GM23338 (cell line): ENCODE measurements at regions not wholly inside any gene's neighbourhood (a gene's known extent, or its start where the extent isn't known, plus 50 kb on each side); places are given as distances from the start of the nearest gene placed in this dataset.

Experiments used
- ATAC-seq: fragments of 200-7000 bp; cut with Tn5 transposase; 3 replicates; pipeline ENCODE4 v1.9.1; 2020
- DNase-seq: peaks from one replicate; pipeline ENCODE4 v3.0.0-alpha.2; 2015; ENCODE audit warnings: low spot score
- H2AFZ ChIP-seq: fragments of 200-600 bp; sonication (generic); 2 replicates; pipeline ENCODE4 v1.8.0; 2016; ENCODE audit warnings: antibody characterized with exemption, mild to moderate bottlenecking, moderate library complexity
- H3F3A ChIP-seq: fragments of 200-600 bp; sonication (generic); replicated peaks from 2 replicates; pipeline ENCODE4 v1.8.0; 2017; ENCODE audit warnings: antibody characterized with exemption, mixed run types, low read depth
- H3K27ac ChIP-seq: fragments of 200-600 bp; sonication (generic); 2 replicates; pipeline ENCODE4 v1.6.1; 2016; ENCODE audit warnings: low read depth
- H3K27me3 ChIP-seq: fragments of 200-600 bp; sonication (generic); 2 replicates; pipeline ENCODE4 v1.8.0; 2016; ENCODE audit warnings: mild to moderate bottlenecking, mixed run types, moderate library complexity; ENCODE audit not compliant: insufficient read depth
- H3K36me3 ChIP-seq: fragments of 200-600 bp; sonication (generic); 2 replicates; pipeline ENCODE4 v1.8.0; 2016; ENCODE audit warnings: mild to moderate bottlenecking; ENCODE audit not compliant: insufficient read depth
- H3K4me1 ChIP-seq: fragments of 200-600 bp; sonication (generic); 2 replicates; pipeline ENCODE4 v1.8.0; 2016; ENCODE audit warnings: mild to moderate bottlenecking, moderate library complexity; ENCODE audit not compliant: insufficient read depth
- H3K4me2 ChIP-seq: fragments of 200-600 bp; sonication (generic); 2 replicates; pipeline ENCODE4 v1.7.1; 2017; ENCODE audit warnings: mixed run types
- H3K4me3 ChIP-seq: fragments of 200-600 bp; sonication (generic); 2 replicates; pipeline ENCODE4 v1.6.1; 2016; ENCODE audit warnings: mixed run types
- H3K79me2 ChIP-seq: fragments of 200-600 bp; sonication (generic); replicated peaks from 2 replicates; pipeline ENCODE4 v1.8.0; 2017; ENCODE audit warnings: mild to moderate bottlenecking; ENCODE audit not compliant: insufficient read depth
- H3K9me2 ChIP-seq: fragments of 200-600 bp; sonication (generic); 2 replicates; pipeline ENCODE4 v1.8.0; 2017; ENCODE audit not compliant: insufficient read depth
- H4K20me1 ChIP-seq: fragments of 200-600 bp; sonication (generic); replicated peaks from 2 replicates; pipeline ENCODE4 v1.8.0; 2017; ENCODE audit warnings: mild to moderate bottlenecking; ENCODE audit not compliant: insufficient read depth
- H3K27ac Mint-ChIP-seq: 2 replicates; pipeline ENCODE4 v1.8.0; 2020; ENCODE audit warnings: inconsistent platforms, mild to moderate bottlenecking, moderate library complexity, mixed read lengths
- H3K27me3 Mint-ChIP-seq: 3 replicates; pipeline ENCODE4 v1.8.0; 2022; ENCODE audit warnings: low read depth, mild to moderate bottlenecking, moderate library complexity, mixed read lengths, inconsistent platforms; ENCODE audit not compliant: insufficient read depth, poor library complexity
- H3K36me3 Mint-ChIP-seq: 3 replicates; pipeline ENCODE4 v1.8.0; 2021; ENCODE audit warnings: low read depth, mild to moderate bottlenecking, inconsistent platforms, moderate library complexity, mixed read lengths
- H3K4me1 Mint-ChIP-seq: 3 replicates; pipeline ENCODE4 v1.8.0; 2020; ENCODE audit warnings: mild to moderate bottlenecking, inconsistent platforms, mixed read lengths
- H3K4me3 Mint-ChIP-seq: 3 replicates; pipeline ENCODE4 v1.8.0; 2021; ENCODE audit warnings: moderate library complexity, mild to moderate bottlenecking, inconsistent platforms, mixed read lengths
- H3K9me3 Mint-ChIP-seq: 3 replicates; pipeline ENCODE4 v1.8.0; 2020; ENCODE audit warnings: moderate library complexity, mild to moderate bottlenecking, inconsistent platforms, mixed read lengths
- CREB1 ChIP-seq: fragments of 250-450 bp; sonication (Bioruptor Pico); IDR thresholded peaks from 2 replicates; pipeline ENCODE4 v1.5.0; 2020; ENCODE audit warnings: low read depth, mild to moderate bottlenecking, moderate library complexity
- EZH2 ChIP-seq: fragments of 200-600 bp; sonication (generic); IDR thresholded peaks from one replicate; pipeline ENCODE4 v1.8.0; 2017; ENCODE audit warnings: antibody characterized with exemption, mild to moderate bottlenecking, low read depth; ENCODE audit not compliant: unreplicated experiment
- EZH2phosphoT487 ChIP-seq: fragments of 200-600 bp; sonication (generic); IDR thresholded peaks from one replicate; pipeline ENCODE4 v1.8.1; 2018; ENCODE audit warnings: antibody characterized with exemption; ENCODE audit not compliant: unreplicated experiment
- JUNB ChIP-seq: IDR thresholded peaks from one replicate; pipeline ENCODE4 v1.6.1; 2016; ENCODE audit warnings: antibody characterized with exemption; ENCODE audit not compliant: unreplicated experiment
- NANOG ChIP-seq: IDR thresholded peaks from 2 replicates; pipeline ENCODE4 v1.6.1; 2016; ENCODE audit warnings: antibody characterized with exemption, borderline replicate concordance
- POLR2AphosphoS5 ChIP-seq: IDR thresholded peaks from 2 replicates; pipeline ENCODE4 v1.6.1; 2016; ENCODE audit warnings: antibody characterized with exemption, low read depth
- STAT1 ChIP-seq: IDR thresholded peaks from one replicate; pipeline ENCODE4 v1.6.1; 2016; ENCODE audit warnings: antibody characterized with exemption; ENCODE audit not compliant: unreplicated experiment
- ZNF114 ChIP-seq: fragments of 250-450 bp; sonication (Bioruptor Pico); IDR thresholded peaks from 2 replicates; pipeline ENCODE4 v1.5.0; 2020; ENCODE audit warnings: mild to moderate bottlenecking, moderate library complexity
- ZNF331 ChIP-seq: fragments of 250-450 bp; sonication (Bioruptor Pico); IDR thresholded peaks from 2 replicates; pipeline ENCODE4 v1.5.0; 2020; ENCODE audit warnings: low read depth, mild to moderate bottlenecking, moderate library complexity
- TF ChIP-seq, protein P1 (sequence below): IDR thresholded peaks from one replicate; pipeline ENCODE4 v1.6.1; 2018; ENCODE audit warnings: antibody characterized with exemption; ENCODE audit not compliant: unreplicated experiment
- TF ChIP-seq, protein P2 (sequence below), 2 experiments: fragments of 200-600 bp in 1 of 2; sonication (generic) in 1 of 2; conservative IDR thresholded peaks; 2 replicates each; pipeline versions ENCODE4 v1.5.1 to v1.6.1; 2016 to 2017; ENCODE audit warnings: antibody characterized with exemption in 2 of 2, low read depth in 2 of 2, mild to moderate bottlenecking in 2 of 2, moderate library complexity in 1 of 2
- TF ChIP-seq, protein P3 (sequence below): fragments of 250-450 bp; sonication (Bioruptor Pico); IDR thresholded peaks from 2 replicates; pipeline ENCODE4 v1.5.0; 2020; ENCODE audit warnings: mild to moderate bottlenecking, moderate library complexity
- TF ChIP-seq, protein P4 (sequence below): IDR thresholded peaks from 2 replicates; pipeline ENCODE4 v1.6.1; 2016; ENCODE audit warnings: antibody characterized with exemption

- Mint-ChIP-seq H3K27me3 (no peaks in the 10 kb centered on the region), H3K4me1 (no peaks in the 10 kb centered on the region)
- no peak overlapping the region for H3K27ac ChIP-seq
Measured at GRCh38 chrX:130974323-130974722, 71.3 kb upstream of the ENOX2 start.

More at GRCh38 chrX:130974323-130974722, 71.3 kb upstream of the ENOX2 start:
- H3K4me2 ChIP-seq, result no peak overlapping the region
- Mint-ChIP-seq H3K9me3 (no peaks in the 10 kb centered on the region), H3K27ac (no peak overlapping the region), H3K4me3 (no peak overlapping the region), H3K36me3 (no peaks in the 10 kb centered on the region)
- DNase-seq (no peak), ATAC-seq (no peak)
- TF ChIP-seq CREB1 (CRISPR knock-in tag) (no peak), NANOG (no peak), JUNB (no peak), STAT1 (no peak), ZNF331 (no peak), EZH2 (no peak), ZNF114 (CRISPR knock-in tag) (no peak), POLR2AphosphoS5 (no peak), EZH2phosphoT487 (no peak)
- TF ChIP-seq, protein P1, sequence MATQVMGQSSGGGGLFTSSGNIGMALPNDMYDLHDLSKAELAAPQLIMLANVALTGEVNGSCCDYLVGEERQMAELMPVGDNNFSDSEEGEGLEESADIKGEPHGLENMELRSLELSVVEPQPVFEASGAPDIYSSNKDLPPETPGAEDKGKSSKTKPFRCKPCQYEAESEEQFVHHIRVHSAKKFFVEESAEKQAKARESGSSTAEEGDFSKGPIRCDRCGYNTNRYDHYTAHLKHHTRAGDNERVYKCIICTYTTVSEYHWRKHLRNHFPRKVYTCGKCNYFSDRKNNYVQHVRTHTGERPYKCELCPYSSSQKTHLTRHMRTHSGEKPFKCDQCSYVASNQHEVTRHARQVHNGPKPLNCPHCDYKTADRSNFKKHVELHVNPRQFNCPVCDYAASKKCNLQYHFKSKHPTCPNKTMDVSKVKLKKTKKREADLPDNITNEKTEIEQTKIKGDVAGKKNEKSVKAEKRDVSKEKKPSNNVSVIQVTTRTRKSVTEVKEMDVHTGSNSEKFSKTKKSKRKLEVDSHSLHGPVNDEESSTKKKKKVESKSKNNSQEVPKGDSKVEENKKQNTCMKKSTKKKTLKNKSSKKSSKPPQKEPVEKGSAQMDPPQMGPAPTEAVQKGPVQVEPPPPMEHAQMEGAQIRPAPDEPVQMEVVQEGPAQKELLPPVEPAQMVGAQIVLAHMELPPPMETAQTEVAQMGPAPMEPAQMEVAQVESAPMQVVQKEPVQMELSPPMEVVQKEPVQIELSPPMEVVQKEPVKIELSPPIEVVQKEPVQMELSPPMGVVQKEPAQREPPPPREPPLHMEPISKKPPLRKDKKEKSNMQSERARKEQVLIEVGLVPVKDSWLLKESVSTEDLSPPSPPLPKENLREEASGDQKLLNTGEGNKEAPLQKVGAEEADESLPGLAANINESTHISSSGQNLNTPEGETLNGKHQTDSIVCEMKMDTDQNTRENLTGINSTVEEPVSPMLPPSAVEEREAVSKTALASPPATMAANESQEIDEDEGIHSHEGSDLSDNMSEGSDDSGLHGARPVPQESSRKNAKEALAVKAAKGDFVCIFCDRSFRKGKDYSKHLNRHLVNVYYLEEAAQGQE, result no peak
- TF ChIP-seq, protein P2, sequence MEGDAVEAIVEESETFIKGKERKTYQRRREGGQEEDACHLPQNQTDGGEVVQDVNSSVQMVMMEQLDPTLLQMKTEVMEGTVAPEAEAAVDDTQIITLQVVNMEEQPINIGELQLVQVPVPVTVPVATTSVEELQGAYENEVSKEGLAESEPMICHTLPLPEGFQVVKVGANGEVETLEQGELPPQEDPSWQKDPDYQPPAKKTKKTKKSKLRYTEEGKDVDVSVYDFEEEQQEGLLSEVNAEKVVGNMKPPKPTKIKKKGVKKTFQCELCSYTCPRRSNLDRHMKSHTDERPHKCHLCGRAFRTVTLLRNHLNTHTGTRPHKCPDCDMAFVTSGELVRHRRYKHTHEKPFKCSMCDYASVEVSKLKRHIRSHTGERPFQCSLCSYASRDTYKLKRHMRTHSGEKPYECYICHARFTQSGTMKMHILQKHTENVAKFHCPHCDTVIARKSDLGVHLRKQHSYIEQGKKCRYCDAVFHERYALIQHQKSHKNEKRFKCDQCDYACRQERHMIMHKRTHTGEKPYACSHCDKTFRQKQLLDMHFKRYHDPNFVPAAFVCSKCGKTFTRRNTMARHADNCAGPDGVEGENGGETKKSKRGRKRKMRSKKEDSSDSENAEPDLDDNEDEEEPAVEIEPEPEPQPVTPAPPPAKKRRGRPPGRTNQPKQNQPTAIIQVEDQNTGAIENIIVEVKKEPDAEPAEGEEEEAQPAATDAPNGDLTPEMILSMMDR (conservative IDR thresholded peaks at IDR 0.05; ENCODE audit: low read depth in 2 of 2), result no peak
- TF ChIP-seq, protein P3, sequence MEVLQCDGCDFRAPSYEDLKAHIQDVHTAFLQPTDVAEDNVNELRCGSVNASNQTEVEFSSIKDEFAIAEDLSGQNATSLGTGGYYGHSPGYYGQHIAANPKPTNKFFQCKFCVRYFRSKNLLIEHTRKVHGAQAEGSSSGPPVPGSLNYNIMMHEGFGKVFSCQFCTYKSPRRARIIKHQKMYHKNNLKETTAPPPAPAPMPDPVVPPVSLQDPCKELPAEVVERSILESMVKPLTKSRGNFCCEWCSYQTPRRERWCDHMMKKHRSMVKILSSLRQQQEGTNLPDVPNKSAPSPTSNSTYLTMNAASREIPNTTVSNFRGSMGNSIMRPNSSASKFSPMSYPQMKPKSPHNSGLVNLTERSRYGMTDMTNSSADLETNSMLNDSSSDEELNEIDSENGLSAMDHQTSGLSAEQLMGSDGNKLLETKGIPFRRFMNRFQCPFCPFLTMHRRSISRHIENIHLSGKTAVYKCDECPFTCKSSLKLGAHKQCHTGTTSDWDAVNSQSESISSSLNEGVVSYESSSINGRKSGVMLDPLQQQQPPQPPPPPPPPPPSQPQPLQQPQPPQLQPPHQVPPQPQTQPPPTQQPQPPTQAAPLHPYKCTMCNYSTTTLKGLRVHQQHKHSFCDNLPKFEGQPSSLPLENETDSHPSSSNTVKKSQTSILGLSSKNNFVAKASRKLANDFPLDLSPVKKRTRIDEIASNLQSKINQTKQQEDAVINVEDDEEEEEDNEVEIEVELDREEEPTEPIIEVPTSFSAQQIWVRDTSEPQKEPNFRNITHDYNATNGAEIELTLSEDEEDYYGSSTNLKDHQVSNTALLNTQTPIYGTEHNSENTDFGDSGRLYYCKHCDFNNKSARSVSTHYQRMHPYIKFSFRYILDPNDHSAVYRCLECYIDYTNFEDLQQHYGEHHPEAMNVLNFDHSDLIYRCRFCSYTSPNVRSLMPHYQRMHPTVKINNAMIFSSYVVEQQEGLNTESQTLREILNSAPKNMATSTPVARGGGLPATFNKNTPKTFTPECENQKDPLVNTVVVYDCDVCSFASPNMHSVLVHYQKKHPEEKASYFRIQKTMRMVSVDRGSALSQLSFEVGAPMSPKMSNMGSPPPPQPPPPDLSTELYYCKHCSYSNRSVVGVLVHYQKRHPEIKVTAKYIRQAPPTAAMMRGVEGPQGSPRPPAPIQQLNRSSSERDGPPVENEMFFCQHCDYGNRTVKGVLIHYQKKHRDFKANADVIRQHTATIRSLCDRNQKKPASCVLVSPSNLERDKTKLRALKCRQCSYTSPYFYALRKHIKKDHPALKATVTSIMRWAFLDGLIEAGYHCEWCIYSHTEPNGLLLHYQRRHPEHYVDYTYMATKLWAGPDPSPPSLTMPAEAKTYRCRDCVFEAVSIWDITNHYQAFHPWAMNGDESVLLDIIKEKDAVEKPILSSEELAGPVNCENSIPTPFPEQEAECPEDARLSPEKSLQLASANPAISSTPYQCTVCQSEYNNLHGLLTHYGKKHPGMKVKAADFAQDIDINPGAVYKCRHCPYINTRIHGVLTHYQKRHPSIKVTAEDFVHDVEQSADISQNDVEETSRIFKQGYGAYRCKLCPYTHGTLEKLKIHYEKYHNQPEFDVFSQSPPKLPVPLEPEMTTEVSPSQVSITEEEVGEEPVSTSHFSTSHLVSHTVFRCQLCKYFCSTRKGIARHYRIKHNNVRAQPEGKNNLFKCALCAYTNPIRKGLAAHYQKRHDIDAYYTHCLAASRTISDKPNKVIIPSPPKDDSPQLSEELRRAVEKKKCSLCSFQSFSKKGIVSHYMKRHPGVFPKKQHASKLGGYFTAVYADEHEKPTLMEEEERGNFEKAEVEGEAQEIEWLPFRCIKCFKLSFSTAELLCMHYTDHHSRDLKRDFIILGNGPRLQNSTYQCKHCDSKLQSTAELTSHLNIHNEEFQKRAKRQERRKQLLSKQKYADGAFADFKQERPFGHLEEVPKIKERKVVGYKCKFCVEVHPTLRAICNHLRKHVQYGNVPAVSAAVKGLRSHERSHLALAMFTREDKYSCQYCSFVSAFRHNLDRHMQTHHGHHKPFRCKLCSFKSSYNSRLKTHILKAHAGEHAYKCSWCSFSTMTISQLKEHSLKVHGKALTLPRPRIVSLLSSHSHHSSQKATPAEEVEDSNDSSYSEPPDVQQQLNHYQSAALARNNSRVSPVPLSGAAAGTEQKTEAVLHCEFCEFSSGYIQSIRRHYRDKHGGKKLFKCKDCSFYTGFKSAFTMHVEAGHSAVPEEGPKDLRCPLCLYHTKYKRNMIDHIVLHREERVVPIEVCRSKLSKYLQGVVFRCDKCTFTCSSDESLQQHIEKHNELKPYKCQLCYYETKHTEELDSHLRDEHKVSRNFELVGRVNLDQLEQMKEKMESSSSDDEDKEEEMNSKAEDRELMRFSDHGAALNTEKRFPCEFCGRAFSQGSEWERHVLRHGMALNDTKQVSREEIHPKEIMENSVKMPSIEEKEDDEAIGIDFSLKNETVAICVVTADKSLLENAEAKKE (CRISPR knock-in tag), result no peak
- TF ChIP-seq, protein P4, sequence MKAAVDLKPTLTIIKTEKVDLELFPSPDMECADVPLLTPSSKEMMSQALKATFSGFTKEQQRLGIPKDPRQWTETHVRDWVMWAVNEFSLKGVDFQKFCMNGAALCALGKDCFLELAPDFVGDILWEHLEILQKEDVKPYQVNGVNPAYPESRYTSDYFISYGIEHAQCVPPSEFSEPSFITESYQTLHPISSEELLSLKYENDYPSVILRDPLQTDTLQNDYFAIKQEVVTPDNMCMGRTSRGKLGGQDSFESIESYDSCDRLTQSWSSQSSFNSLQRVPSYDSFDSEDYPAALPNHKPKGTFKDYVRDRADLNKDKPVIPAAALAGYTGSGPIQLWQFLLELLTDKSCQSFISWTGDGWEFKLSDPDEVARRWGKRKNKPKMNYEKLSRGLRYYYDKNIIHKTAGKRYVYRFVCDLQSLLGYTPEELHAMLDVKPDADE, result no peak
- H3K36me3 ChIP-seq, result no peaks in the 10 kb centered on the region
- no peaks in the 10 kb centered on the region for H3K4me1 ChIP-seq
- no peak overlapping the region for H2AFZ ChIP-seq
- H4K20me1 ChIP-seq, result no peaks in the 10 kb centered on the region
- no peaks in the 10 kb centered on the region for H3K27me3 ChIP-seq
- no peaks in the 10 kb centered on the region for H3K79me2 ChIP-seq
- H3K4me3 ChIP-seq, result no peak overlapping the region
- H3K9me2 ChIP-seq, result no peaks in the 10 kb centered on the region
- H3F3A ChIP-seq, result no peaks in the 10 kb centered on the region
